HG02571 (cell line): ENCODE measurements at regions not wholly inside any gene's neighbourhood (a gene's known extent, or its start where the extent isn't known, plus 50 kb on each side); places are given as distances from the start of the nearest gene placed in this dataset.

Experiments
- ATAC-seq: cut with Tn5 transposase; IDR thresholded peaks from one replicate; pipeline ENCODE4 v1.9.1; 2021; ENCODE audit warnings: mild to moderate bottlenecking, moderate library complexity; ENCODE audit not compliant: unreplicated experiment

DNA sequence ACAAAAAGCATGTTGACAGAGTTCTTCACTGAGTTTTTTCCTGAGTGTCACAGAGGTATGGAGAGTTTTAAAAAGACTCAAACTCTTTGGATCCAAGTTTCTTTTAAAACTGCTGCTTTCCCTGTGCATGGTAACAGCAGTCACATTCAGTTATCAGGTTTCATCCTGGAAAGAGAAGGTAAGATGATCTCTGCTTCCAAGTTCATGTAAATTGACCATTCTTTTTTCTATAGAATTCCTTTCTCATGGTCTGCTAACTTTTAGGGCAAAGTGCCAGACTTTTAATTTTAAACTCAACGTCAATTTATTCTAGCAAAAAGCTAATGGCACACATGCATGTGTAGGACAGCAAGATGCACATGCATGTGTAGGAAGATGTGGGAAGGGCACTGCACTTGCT, 52.5 kb upstream of the PRLR start:
- ATAC-seq: no peak

- no peak for ATAC-seq
Measured at GRCh38 chr5:35281613-35282012, 51.3 kb upstream of the PRLR start.
